NCI-H82 treated with DMSO at 0.1 percent for 48 hours (cell line): ENCODE measurements at regions not wholly inside any gene's neighbourhood (a gene's known extent, or its start where the extent isn't known, plus 50 kb on each side); places are given as distances from the start of the nearest gene placed in this dataset.

Experiments
- DNase-seq: peaks from one replicate; lab custom pipeline; 2025; ENCODE audit not compliant: unreplicated experiment; lab: John Stamatoyannopoulos, UW

GRCh38 chr3:135784557-135784956, 181.0 kb upstream of the PPP2R3A start:
- DNase-seq = no peak

GRCh38 chr3:135788146-135788545, 177.4 kb upstream of the PPP2R3A start:
- DNase-seq = no peak

DNA sequence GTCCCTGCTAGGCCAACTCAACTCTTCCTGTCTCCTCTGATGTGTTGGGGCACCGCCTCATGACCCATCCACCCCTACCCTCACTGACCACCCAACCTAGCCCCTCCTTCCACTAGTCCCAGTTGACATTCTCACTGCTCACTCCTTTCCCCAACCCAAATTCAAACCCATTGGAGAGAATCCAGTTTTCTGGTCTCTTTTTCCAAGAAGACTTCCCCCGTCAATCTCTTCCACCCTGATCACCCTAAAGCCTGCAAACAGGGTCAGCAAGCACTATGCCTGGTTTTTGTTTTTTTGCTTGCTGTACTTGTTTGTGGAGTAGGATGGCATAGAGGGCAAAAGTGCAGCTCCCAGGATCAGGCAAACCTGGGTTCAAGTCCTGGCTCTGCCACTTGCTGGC, 176.6 kb upstream of the PPP2R3A start:
- no peak for DNase-seq

DNA sequence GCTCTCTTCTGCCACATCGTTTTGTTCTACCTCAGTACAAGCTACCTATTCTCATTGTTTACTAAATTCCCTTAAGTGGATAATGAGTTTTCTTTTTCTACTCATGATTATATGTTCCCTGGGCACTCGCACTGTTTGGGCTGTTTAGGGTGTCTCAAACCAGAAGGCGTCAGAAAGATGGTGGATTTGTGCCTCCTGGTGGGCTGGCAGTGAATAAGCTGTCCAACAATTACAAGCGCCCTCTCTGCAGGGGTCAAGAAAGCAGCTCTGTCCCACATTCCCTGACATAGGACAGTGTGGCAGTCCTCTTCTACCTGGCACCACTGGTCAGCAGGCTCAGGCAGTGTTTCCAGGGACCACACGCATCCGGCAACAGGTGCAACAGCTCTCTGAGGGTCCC, 173.4 kb upstream of the PPP2R3A start:
- DNase-seq = no peak

GRCh38 chr3:135792858-135793475, 172.6 kb upstream of the PPP2R3A start:
- DNase-seq = no peak

GRCh38 chr3:135800071-135800549, 165.4 kb upstream of the PPP2R3A start:
- no peak for DNase-seq

GRCh38 chr3:135801018-135801417, 164.5 kb upstream of the PPP2R3A start:
- DNase-seq = no peak

DNA sequence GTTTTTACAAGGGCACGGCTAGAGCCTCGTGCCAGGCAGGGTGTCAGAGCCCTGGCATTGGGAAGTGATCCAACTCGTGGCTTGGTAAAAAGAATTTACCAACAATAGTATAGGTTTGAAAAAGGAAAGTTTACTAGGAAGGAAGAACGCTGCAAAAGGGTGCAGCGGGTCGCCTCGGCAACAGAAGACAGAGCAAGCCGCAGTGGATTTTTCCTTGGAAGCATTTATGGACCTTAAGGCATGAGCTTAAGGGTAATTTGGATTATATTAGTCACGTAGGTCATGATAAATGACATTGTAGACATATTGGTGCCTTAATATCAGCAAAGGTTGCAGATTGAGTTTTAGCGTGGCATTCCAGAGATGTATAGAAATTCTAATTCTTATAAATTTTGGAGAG, 163.4 kb upstream of the PPP2R3A start:
- DNase-seq = no peak

DNA sequence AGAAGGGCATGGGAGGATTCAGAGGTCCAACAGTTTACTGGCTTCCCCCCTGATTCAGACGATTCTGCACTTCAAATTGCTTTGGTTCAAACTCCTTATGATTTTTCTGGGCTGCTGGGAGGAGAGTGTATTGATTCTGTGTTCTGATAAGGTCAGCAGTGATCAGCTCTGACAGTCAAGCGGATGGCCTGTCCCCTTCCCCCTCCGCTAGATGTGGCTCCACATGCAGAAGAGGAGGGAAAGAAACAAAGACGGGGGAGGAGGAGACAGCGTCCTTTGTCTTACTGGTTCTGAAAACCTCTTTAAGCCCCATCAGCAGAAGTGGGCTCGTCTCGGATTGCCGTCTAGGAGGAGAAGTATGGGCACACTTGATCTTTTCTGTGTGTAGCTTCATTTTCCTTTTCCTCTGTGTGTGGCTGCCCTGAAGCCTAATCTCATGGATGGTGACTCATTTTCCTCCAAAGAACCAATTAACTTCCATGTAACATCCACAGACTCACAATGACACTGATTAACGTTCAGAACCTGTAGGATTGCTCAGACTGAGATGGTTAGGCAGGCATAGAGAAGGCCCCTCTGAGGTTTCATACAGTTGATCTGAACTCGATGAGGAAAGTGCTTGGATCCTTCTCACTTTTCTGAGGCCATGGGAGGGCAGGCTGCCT, 162.4 kb upstream of the PPP2R3A start:
- DNase-seq = no peak

DNA sequence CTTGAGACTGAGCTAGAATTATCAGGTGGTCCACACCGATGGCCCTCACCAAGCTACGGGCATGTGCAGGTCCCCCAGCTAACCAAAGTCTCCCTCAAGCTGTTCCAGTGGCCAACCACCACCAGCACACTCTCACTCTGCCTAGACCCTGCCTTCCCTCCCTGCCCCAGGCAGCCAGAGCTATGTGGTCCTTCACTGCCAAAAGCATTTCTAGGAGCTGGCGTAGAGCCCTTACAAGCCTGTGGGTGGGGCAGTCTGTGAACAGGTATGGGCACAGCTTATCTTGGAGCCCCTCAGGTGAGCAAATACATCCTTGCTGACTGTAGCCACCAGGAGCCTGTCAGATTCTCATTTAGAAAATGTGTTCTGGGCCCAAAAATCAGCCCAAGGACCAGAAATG, 159.8 kb upstream of the PPP2R3A start:
- no peak for DNase-seq

- no peak for DNase-seq
These were observed 159.2 kb upstream of the PPP2R3A start for GRCh38 chr3:135806317-135806716.

DNA sequence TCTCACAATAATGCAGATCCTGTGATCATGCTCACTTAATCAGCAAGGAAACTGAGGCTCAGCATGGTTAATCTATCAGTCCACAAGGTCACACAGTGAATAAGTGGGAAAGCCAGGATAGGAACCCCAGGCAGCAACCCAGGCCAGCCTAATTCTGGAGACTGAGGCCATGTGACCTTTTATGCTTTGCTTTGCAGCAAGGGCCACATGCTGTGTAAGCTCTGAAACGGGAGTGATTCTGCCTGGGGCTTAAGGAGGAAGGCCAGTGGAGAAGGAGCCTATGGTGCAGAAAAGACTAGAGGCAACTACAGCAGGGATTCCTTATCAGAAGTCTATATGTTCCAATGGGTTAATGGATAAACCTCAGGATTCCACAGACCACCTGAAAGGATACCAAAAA, 157.6 kb upstream of the PPP2R3A start:
- DNase-seq = no peak

DNA sequence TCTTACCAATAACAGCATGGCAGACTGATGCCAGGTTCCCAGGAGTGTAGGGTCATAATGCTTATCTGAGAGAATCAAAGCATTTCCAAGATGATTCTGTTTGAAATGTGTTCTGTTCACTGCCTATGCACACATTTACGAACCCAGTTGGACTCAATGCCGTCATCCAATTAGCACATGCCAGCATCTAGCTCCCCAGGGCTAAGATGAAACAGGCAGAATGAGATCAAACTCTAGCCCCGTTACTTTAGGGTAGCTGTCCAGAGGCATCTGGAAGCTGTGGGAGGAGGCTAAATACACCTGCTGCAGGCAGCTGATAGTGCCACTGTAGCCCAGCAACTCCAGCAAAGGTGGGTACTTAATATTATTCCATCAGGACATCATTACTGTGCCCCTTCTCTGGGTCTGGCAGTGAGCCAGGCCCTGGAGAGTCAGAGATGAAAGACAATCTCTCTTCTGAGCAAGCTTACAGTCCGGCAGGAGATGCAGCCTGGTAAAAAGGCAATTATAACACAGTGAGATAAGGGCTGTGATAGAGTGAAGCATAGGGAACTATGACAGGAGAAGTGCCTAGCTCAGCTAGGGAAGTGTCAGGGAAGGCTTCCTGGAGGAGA, 156.4 kb upstream of the PPP2R3A start:
- DNase-seq = no peak

- no peak for DNase-seq
These were observed 153.9 kb upstream of the PPP2R3A start for GRCh38 chr3:135811651-135812050.

GRCh38 chr3:135812057-135812456, 153.5 kb upstream of the PPP2R3A start:
- DNase-seq = no peak

GRCh38 chr3:135834465-135834864, 131.1 kb upstream of the PPP2R3A start:
- DNase-seq = no peak

- DNase-seq = no peak
These were observed 127.4 kb upstream of the PPP2R3A start for GRCh38 chr3:135837977-135838631.

- DNase-seq = no peak
These were observed 125.1 kb upstream of the PPP2R3A start for GRCh38 chr3:135840436-135840835.

GRCh38 chr3:135844386-135844785, 121.1 kb upstream of the PPP2R3A start:
- DNase-seq = no peak

DNA sequence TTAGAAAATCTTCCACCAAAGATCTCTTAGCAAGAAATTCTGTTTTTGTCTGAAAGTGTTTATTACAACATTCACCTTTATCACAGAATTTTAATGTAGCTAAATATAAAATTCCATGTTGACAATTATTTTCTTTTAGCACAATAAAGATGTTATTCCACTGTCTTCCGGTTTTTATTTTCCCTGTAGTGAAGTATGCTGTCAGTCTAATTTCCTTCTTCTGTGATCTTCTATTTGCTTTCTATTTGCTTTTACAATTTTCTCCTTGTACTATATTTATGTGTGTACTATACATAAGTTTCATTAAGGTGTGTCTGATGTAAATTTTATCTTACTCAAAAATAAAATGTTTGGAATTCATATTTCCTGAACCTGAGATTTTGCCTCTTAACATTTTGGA, 117.5 kb upstream of the PPP2R3A start:
- DNase-seq = no peak

DNA sequence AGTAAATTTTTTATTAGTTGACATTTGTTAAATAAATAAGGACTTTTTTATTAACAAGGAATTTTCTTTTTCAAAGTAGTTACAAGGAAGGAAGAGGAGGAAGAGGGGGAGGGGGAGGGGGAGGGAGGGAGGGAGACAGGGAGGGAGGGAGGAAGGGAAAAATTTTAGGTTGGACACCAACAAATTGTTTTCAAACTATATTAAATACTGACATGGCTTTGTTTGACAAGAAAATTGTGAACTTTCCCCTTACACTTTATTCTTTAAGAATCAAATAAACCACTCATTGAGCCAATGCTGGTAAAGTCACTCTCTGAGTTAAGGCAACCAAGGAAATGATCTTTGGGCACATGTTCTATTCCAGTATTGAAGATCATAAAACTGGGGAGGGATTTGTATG, 115.7 kb upstream of the PPP2R3A start:
- DNase-seq = no peak
